ENCODE measurements at regions not wholly inside any gene's neighbourhood (a gene's known extent, or its start where the extent isn't known, plus 50 kb on each side); places are given as distances from the start of the nearest gene placed in this dataset.

GRCh38 chr1:88549536-88549935 is 134.5 kb upstream of the PKN2 start:
- in situ Hi-C loops (cut with MboI; ENCODE audit: low sequenced_read_pairs, unreplicated experiment) = no loop called here
- TF ChIP-seq CTCF (IDR thresholded peaks at IDR 0.05; ENCODE audit: borderline replicate concordance, control extremely low read depth, extremely low read depth, insufficient read depth, missing control alignments) = no peak
- no peak for DNase-seq (ENCODE audit: low spot score)

- peak; percentile 6 for TF ChIP-seq CTCF (IDR thresholded peaks at IDR 0.05; ENCODE audit: borderline replicate concordance, control extremely low read depth, extremely low read depth, insufficient read depth, missing control alignments)
- no peak for DNase-seq (ENCODE audit: low spot score)
- in situ Hi-C loops (cut with MboI; ENCODE audit: low sequenced_read_pairs, unreplicated experiment) = no loop called here
Measured at GRCh38 chr1:88552226-88552625, 131.8 kb upstream of the PKN2 start.

- no peak for TF ChIP-seq CTCF (IDR thresholded peaks at IDR 0.05; ENCODE audit: borderline replicate concordance, control extremely low read depth, extremely low read depth, insufficient read depth, missing control alignments)
- no peak for DNase-seq (ENCODE audit: low spot score)
- in situ Hi-C loops (cut with MboI; ENCODE audit: low sequenced_read_pairs, unreplicated experiment) = no loop called here
Measured at GRCh38 chr1:88557014-88557413, 127.1 kb upstream of the PKN2 start.

DNA sequence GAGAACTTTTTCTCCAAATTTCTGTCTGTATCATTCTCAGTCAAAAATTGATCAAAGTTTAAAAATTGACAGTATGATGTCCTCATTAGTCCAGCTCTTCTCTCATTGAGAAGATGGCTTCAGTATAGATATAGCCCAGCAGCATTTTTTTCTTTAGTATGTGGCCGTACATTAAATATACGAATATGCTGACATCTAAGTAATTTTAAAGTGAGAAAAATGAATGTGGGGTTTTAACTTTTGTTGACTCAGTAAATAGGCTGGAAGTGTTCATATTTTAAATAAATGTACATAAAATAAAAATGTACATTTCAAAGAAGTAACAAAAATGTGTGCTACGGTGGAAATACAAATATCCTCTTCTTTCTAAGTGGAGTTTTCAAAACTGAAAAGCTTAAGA is 123.5 kb upstream of the PKN2 start:
- no peak for TF ChIP-seq CTCF (IDR thresholded peaks at IDR 0.05; ENCODE audit: borderline replicate concordance, control extremely low read depth, extremely low read depth, insufficient read depth, missing control alignments)
- no peak for DNase-seq (ENCODE audit: low spot score)
- in situ Hi-C loops (cut with MboI; ENCODE audit: low sequenced_read_pairs, unreplicated experiment) = no loop called here

- no peak for TF ChIP-seq CTCF (IDR thresholded peaks at IDR 0.05; ENCODE audit: borderline replicate concordance, control extremely low read depth, extremely low read depth, insufficient read depth, missing control alignments)
- in situ Hi-C loops (cut with MboI; ENCODE audit: low sequenced_read_pairs, unreplicated experiment) = no loop called here
- DNase-seq (ENCODE audit: low spot score) = no peak
Measured at GRCh38 chr1:88562991-88563390, 121.1 kb upstream of the PKN2 start.

DNA sequence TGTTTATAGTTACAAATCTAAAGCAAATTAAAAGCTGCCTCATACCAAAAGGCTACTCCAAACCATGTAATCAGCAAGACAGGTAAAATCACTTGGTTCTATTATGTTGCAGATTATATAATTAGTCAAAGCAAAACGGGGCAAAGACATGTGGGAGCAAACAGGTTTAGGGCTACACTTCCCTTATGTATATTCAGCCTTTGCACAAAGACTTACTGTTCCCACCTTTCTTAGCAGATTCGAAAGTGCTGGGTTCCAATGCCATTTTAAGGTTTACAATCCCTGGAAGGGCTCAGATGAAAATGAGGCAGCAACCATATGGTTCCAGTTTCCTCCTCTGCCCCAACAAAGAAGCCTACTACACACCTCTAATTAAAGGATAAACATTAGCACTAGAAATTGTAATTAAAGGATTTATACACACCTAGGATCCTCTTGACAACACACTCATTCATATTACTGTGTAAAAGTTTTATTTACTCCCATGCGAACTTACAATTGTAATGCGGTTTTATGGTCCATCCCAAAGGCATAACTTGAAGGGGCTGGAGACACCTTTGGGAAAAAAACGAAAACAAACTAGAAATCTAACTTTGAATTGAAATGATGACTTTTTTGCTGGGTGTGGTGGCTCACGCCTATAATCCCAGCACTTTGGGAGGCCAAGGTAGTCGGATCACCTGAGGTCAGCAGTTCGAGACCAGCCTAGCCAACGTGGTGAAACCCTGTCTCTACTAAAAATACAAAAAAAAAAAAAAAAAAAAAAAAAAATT is 117.3 kb upstream of the PKN2 start:
- in situ Hi-C loops (cut with MboI; ENCODE audit: low sequenced_read_pairs, unreplicated experiment) = no loop called here
- TF ChIP-seq CTCF (IDR thresholded peaks at IDR 0.05; ENCODE audit: borderline replicate concordance, control extremely low read depth, extremely low read depth, insufficient read depth, missing control alignments) = no peak
- no peak for DNase-seq (ENCODE audit: low spot score)
